Colon (tissue), 2 donors: ENCODE measurements at regions not wholly inside any gene's neighbourhood (a gene's known extent, or its start where the extent isn't known, plus 50 kb on each side); places are given as distances from the start of the nearest gene placed in this dataset.

ENCODE experiments used
- FAIRE-seq: peaks from 2 replicates; lab custom pipeline; 2012; peaks lifted over from hg19 to GRCh38; lab: Jason Lieb, UNC
- donor health status: control.
- donor health status: control.

GRCh38 chr1:184219414-184219813 lies 167.4 kb upstream of the C1orf21 start:
- no peak for FAIRE-seq

- FAIRE-seq: no peak
These were observed 166.9 kb upstream of the C1orf21 start for GRCh38 chr1:184219883-184220282.

GRCh38 chr1:184221087-184221486 lies 165.7 kb upstream of the C1orf21 start:
- no peak for FAIRE-seq

GRCh38 chr1:184222652-184223052 lies 164.2 kb upstream of the C1orf21 start:
- FAIRE-seq: no peak

- FAIRE-seq: no peak
These were observed 163.6 kb upstream of the C1orf21 start for GRCh38 chr1:184223216-184223615.

GRCh38 chr1:184225283-184226099 lies 161.3 kb upstream of the C1orf21 start:
- FAIRE-seq: no peak

GRCh38 chr1:184226100-184226487 lies 160.7 kb upstream of the C1orf21 start:
- FAIRE-seq: no peak

- no peak for FAIRE-seq
These were observed 158.3 kb upstream of the C1orf21 start for GRCh38 chr1:184228558-184228957.

- no peak for FAIRE-seq
These were observed 149.2 kb upstream of the C1orf21 start for GRCh38 chr1:184237588-184237987.

- no peak for FAIRE-seq
These were observed 145.4 kb upstream of the C1orf21 start for GRCh38 chr1:184241446-184241845.

GRCh38 chr1:184242507-184242943 lies 144.3 kb upstream of the C1orf21 start:
- FAIRE-seq: no peak

GRCh38 chr1:184244962-184245361 lies 141.9 kb upstream of the C1orf21 start:
- no peak for FAIRE-seq

GRCh38 chr1:184247671-184248070 lies 139.2 kb upstream of the C1orf21 start:
- no peak for FAIRE-seq

- no peak for FAIRE-seq
These were observed 132.9 kb upstream of the C1orf21 start for GRCh38 chr1:184253921-184254320.

GRCh38 chr1:184254849-184255248 lies 132.0 kb upstream of the C1orf21 start:
- no peak for FAIRE-seq

- FAIRE-seq: no peak
These were observed 131.3 kb upstream of the C1orf21 start for GRCh38 chr1:184255560-184255959.

GRCh38 chr1:184257873-184258272 lies 129.0 kb upstream of the C1orf21 start:
- no peak for FAIRE-seq

GRCh38 chr1:184258525-184258924 lies 128.3 kb upstream of the C1orf21 start:
- no peak for FAIRE-seq

- no peak for FAIRE-seq
These were observed 126.4 kb upstream of the C1orf21 start for GRCh38 chr1:184260382-184260781.

- FAIRE-seq: no peak
These were observed 124.7 kb upstream of the C1orf21 start for GRCh38 chr1:184262109-184262508.

GRCh38 chr1:184267747-184268146 lies 119.1 kb upstream of the C1orf21 start:
- no peak for FAIRE-seq

- no peak for FAIRE-seq
These were observed 116.3 kb upstream of the C1orf21 start for GRCh38 chr1:184270556-184270955.

- no peak for FAIRE-seq
These were observed 114.5 kb upstream of the C1orf21 start for GRCh38 chr1:184272175-184272866.

GRCh38 chr1:184276416-184276815 lies 110.4 kb upstream of the C1orf21 start:
- no peak for FAIRE-seq
